CD4-positive, CD25-positive, alpha-beta regulatory T cell (primary cell): ENCODE measurements at regions not wholly inside any gene's neighbourhood (a gene's known extent, or its start where the extent isn't known, plus 50 kb on each side); places are given as distances from the start of the nearest gene placed in this dataset.

Source experiments
- ATAC-seq, 2 donors: fragments of 150-1000 bp; cut with Tn5 transposase; one replicate each; pipeline ENCODE4 v1.10.0; 2021; ENCODE audit warnings: low read depth in 2 of 2, moderate number of reproducible peaks in 2 of 2, moderate library complexity in 1 of 2
- DNase-seq, 3 donors: peaks; one replicate each; pipeline versions ENCODE4 v3.0.0 to v3.0.0-alpha.2; 2012 to 2022; ENCODE audit warnings: mixed read lengths in 1 of 3
- H3K27ac ChIP-seq: one replicate; pipeline ENCODE4 v1.7.0; 2013; ENCODE audit warnings: mild to moderate bottlenecking, low read length; ENCODE audit not compliant: insufficient read depth, poor library complexity, severe bottlenecking
- H3K27me3 ChIP-seq: one replicate; pipeline ENCODE4 v1.7.0; 2013; ENCODE audit warnings: low read length; ENCODE audit not compliant: control insufficient read depth, insufficient read depth
- H3K36me3 ChIP-seq: one replicate; pipeline ENCODE4 v1.7.0; 2013; ENCODE audit warnings: mild to moderate bottlenecking, low read length, moderate library complexity; ENCODE audit not compliant: control insufficient read depth, insufficient read depth
- H3K4me1 ChIP-seq: 2 replicates; pipeline ENCODE4 v1.7.0; 2013; ENCODE audit warnings: mild to moderate bottlenecking, low read length; ENCODE audit not compliant: insufficient read depth, control insufficient read depth, poor library complexity, severe bottlenecking
- H3K4me3 ChIP-seq: one replicate; pipeline ENCODE4 v1.7.0; 2013; ENCODE audit warnings: low read depth, mild to moderate bottlenecking, low read length, moderate library complexity
- H3K9me3 ChIP-seq, 2 experiments: 1 replicate in 1 of 2; 2 replicates in 1 of 2; pipeline ENCODE4 v1.7.0; 2013; ENCODE audit warnings: low read length in 2 of 2, mild to moderate bottlenecking in 1 of 2, moderate library complexity in 1 of 2; ENCODE audit not compliant: control insufficient read depth in 2 of 2
- H3K27ac Mint-ChIP-seq, 3 donors: one replicate each; pipeline ENCODE4 v1.8.0; 2020 to 2022; ENCODE audit warnings: mild to moderate bottlenecking in 3 of 3, mixed read lengths in 3 of 3, moderate library complexity in 2 of 3
- H3K27me3 Mint-ChIP-seq: one replicate; pipeline ENCODE4 v1.8.0; 2022; ENCODE audit warnings: mild to moderate bottlenecking, mixed read lengths
- H3K36me3 Mint-ChIP-seq: one replicate; pipeline ENCODE4 v1.8.0; 2020; ENCODE audit warnings: mixed read lengths
- H3K4me1 Mint-ChIP-seq, 4 donors: one replicate each; pipeline ENCODE4 v1.8.0; 2020 to 2022; ENCODE audit warnings: mixed read lengths in 4 of 4, mild to moderate bottlenecking in 1 of 4
- H3K4me3 Mint-ChIP-seq, 4 donors: one replicate each; pipeline ENCODE4 v1.8.0; 2020 to 2022; ENCODE audit warnings: mild to moderate bottlenecking in 4 of 4, mixed read lengths in 4 of 4, moderate library complexity in 3 of 4
- H3K9me3 Mint-ChIP-seq, 7 donors: one replicate each; pipeline ENCODE4 v1.8.0; 2020 to 2022; ENCODE audit warnings: mixed read lengths in 7 of 7, mild to moderate bottlenecking in 3 of 7, moderate library complexity in 2 of 7

- Mint-ChIP-seq H3K4me1 (peaks cover 0 to 2% (median 0%) of the 10 kb centered on the region in 4 donors), H3K4me3 (no peak overlapping the region), H3K27me3 (peaks cover 20% of the 10 kb centered on the region), H3K9me3 (peaks cover 0 to 12% (median 0%) of the 10 kb centered on the region in 7 donors), H3K36me3 (no peaks in the 10 kb centered on the region), H3K27ac (no peak overlapping the region)
- H3K4me1 ChIP-seq = no peaks in the 10 kb centered on the region
- no peaks in the 10 kb centered on the region for H3K36me3 ChIP-seq
- ATAC-seq = no peak
- no peak for DNase-seq
- no peak overlapping the region for H3K27ac ChIP-seq
- no peak overlapping the region for H3K4me3 ChIP-seq
- H3K9me3 ChIP-seq = no peaks in the 10 kb centered on the region
- H3K27me3 ChIP-seq = no peaks in the 10 kb centered on the region
Measured at GRCh38 chr11:116614306-116615210, 158.2 kb downstream of the BUD13 start.

GRCh38 chr11:116613206-116613875, 159.4 kb downstream of the BUD13 start:
- peaks cover 0 to 2% (median 0%) of the 10 kb centered on the region in 4 donors for H3K4me1 Mint-ChIP-seq
- no peak overlapping the region for H3K4me3 Mint-ChIP-seq
- H3K36me3 ChIP-seq = no peaks in the 10 kb centered on the region
- H3K4me3 ChIP-seq = no peak overlapping the region
- H3K27me3 ChIP-seq = no peaks in the 10 kb centered on the region
- ATAC-seq (no peak), DNase-seq (no peak)
- no peak overlapping the region for H3K27ac Mint-ChIP-seq
- H3K27ac ChIP-seq = no peak overlapping the region
- H3K27me3 Mint-ChIP-seq = peaks cover 17% of the 10 kb centered on the region
- no peaks in the 10 kb centered on the region for H3K4me1 ChIP-seq
- H3K9me3 ChIP-seq = no peaks in the 10 kb centered on the region
- H3K36me3 Mint-ChIP-seq = no peaks in the 10 kb centered on the region
- peaks cover 0 to 12% (median 0%) of the 10 kb centered on the region in 7 donors for H3K9me3 Mint-ChIP-seq

- Mint-ChIP-seq H3K9me3 (peaks cover 0 to 12% (median 0%) of the 10 kb centered on the region in 7 donors), H3K4me1 (no peaks in the 10 kb centered on the region), H3K4me3 (no peak overlapping the region), H3K36me3 (no peaks in the 10 kb centered on the region), H3K27ac (no peak overlapping the region), H3K27me3 (peaks cover 20% of the 10 kb centered on the region)
- no peak overlapping the region for H3K27ac ChIP-seq
- no peaks in the 10 kb centered on the region for H3K4me1 ChIP-seq
- no peak for ATAC-seq
- H3K4me3 ChIP-seq = no peak overlapping the region
- no peaks in the 10 kb centered on the region for H3K9me3 ChIP-seq
- no peaks in the 10 kb centered on the region for H3K36me3 ChIP-seq
- DNase-seq = no peak
- no peaks in the 10 kb centered on the region for H3K27me3 ChIP-seq
Measured at GRCh38 chr11:116611998-116612620, 160.7 kb downstream of the BUD13 start.

GRCh38 chr11:116610190-116610589, 162.6 kb downstream of the BUD13 start:
- Histone ChIP-seq H3K9me3 (no peaks in the 10 kb centered on the region), H3K27me3 (no peaks in the 10 kb centered on the region), H3K36me3 (no peaks in the 10 kb centered on the region), H3K4me3 (no peak overlapping the region), H3K27ac (no peak overlapping the region), H3K4me1 (no peaks in the 10 kb centered on the region)
- no peak overlapping the region for H3K27ac Mint-ChIP-seq
- no peaks in the 10 kb centered on the region for H3K4me1 Mint-ChIP-seq
- DNase-seq (no peak), ATAC-seq (no peak)
- H3K4me3 Mint-ChIP-seq = no peak overlapping the region
- peaks cover 0 to 10% (median 0%) of the 10 kb centered on the region in 7 donors for H3K9me3 Mint-ChIP-seq
- H3K27me3 Mint-ChIP-seq = peaks cover 11% of the 10 kb centered on the region
- no peaks in the 10 kb centered on the region for H3K36me3 Mint-ChIP-seq

GRCh38 chr11:116607027-116607426, 165.8 kb downstream of the BUD13 start:
- H3K4me3 Mint-ChIP-seq = no peak overlapping the region
- H3K27me3 Mint-ChIP-seq = peaks cover 19% of the 10 kb centered on the region
- H3K36me3 Mint-ChIP-seq = no peaks in the 10 kb centered on the region
- Histone ChIP-seq H3K27ac (no peak overlapping the region), H3K36me3 (no peaks in the 10 kb centered on the region), H3K9me3 (no peaks in the 10 kb centered on the region), H3K4me3 (no peak overlapping the region), H3K4me1 (no peaks in the 10 kb centered on the region), H3K27me3 (no peaks in the 10 kb centered on the region)
- H3K9me3 Mint-ChIP-seq = peaks cover 0 to 11% (median 0%) of the 10 kb centered on the region in 7 donors
- no peaks in the 10 kb centered on the region for H3K4me1 Mint-ChIP-seq
- no peak overlapping the region for H3K27ac Mint-ChIP-seq
- no peak for ATAC-seq
- no peak for DNase-seq

- DNase-seq (peak in 1 of 3 donors; percentile 29), ATAC-seq (no peak)
- peaks cover 19% of the 10 kb centered on the region for H3K27me3 Mint-ChIP-seq
- H3K4me3 ChIP-seq = no peak overlapping the region
- H3K4me1 ChIP-seq = no peaks in the 10 kb centered on the region
- no peaks in the 10 kb centered on the region for H3K36me3 Mint-ChIP-seq
- H3K36me3 ChIP-seq = no peaks in the 10 kb centered on the region
- H3K27me3 ChIP-seq = no peaks in the 10 kb centered on the region
- no peak overlapping the region for H3K27ac ChIP-seq
- H3K27ac Mint-ChIP-seq = peak overlapping the region in 1 of 3 donors; percentile 0
- no peaks in the 10 kb centered on the region for H3K4me1 Mint-ChIP-seq
- no peaks in the 10 kb centered on the region for H3K9me3 ChIP-seq
- peaks cover 0 to 3% (median 0%) of the 10 kb centered on the region in 7 donors for H3K9me3 Mint-ChIP-seq
- no peak overlapping the region for H3K4me3 Mint-ChIP-seq
Measured at GRCh38 chr11:116605543-116606459, 167.0 kb downstream of the BUD13 start.

GRCh38 chr11:116603728-116604323, 169.0 kb downstream of the BUD13 start:
- no peaks in the 10 kb centered on the region for H3K36me3 ChIP-seq
- Mint-ChIP-seq H3K4me1 (no peaks in the 10 kb centered on the region), H3K27me3 (peaks cover 16% of the 10 kb centered on the region), H3K4me3 (no peak overlapping the region), H3K27ac (peak overlapping the region in 1 of 3 donors; percentile 18), H3K9me3 (peaks cover 0 to 2% (median 0%) of the 10 kb centered on the region in 7 donors), H3K36me3 (no peaks in the 10 kb centered on the region)
- ATAC-seq (no peak), DNase-seq (no peak)
- no peaks in the 10 kb centered on the region for H3K9me3 ChIP-seq
- H3K4me1 ChIP-seq = no peaks in the 10 kb centered on the region
- H3K27me3 ChIP-seq = no peaks in the 10 kb centered on the region
- H3K27ac ChIP-seq = no peak overlapping the region
- no peak overlapping the region for H3K4me3 ChIP-seq
